GM18511 (cell line): ENCODE measurements at regions not wholly inside any gene's neighbourhood (a gene's known extent, or its start where the extent isn't known, plus 50 kb on each side); places are given as distances from the start of the nearest gene placed in this dataset.

Source experiments
- ATAC-seq: cut with Tn5 transposase; IDR thresholded peaks from one replicate; pipeline ENCODE4 v1.9.1; 2021; ENCODE audit warnings: mild to moderate bottlenecking, moderate library complexity; ENCODE audit not compliant: unreplicated experiment

DNA sequence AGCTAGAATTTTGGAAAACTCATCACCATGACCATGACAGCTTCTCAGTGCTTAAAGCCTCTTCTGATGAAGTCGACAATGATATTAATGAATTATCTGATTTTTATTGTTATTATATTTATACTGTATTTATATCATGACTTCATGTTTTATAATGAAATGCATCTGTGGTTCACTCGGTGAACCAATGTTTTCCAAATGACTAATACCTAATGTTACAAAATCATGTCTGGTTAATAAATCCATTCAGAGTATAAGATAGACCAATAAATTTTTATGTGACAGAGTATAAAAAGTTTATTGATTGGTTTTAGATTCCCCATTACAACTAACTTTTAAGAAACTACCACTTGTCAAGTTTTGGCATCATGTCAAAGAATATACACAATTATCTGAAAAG lies 416.5 kb downstream of the MLLT3 start:
- no peak for ATAC-seq

DNA sequence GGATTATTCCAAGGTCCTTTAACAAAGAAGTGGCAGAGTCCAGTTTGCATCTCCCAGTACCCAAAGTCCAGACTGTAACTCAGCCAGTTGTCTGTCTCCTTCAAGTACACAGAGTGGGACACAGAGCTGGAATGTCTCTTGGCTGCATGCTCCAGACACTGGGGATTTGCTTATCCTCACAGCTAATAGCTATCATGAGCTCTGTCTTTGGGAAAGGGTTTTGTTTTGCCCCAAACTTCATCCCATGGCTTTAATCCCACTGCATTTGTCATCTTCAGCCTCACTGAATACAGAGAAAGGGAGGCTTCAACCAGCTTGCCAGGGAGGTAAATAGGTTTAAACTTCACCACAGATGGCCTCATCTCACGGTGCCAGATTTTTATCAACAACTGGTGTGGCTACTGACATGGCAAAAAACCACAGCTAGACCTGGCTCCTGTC lies 412.2 kb upstream of the SLC24A2 start:
- no peak for ATAC-seq

DNA sequence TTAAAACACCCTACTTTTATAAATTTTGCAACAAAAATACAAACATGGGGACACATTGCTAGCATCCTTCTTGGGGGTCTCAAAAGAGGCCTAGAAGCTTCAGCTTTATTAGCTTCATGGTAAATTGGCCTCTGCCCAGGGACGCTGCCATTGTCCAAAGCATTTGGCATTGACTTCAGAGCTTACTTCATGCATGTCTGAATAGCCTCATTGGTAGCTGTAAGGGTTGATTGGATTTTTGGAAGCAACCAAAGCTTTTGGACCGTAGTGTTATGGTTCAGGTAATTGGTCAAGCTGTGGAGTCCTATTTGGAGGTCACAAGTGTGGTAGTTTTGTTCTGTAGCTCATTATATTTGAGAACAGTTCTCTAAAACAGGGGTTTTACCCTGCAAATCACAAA lies 411.7 kb upstream of the SLC24A2 start:
- ATAC-seq: no peak

DNA sequence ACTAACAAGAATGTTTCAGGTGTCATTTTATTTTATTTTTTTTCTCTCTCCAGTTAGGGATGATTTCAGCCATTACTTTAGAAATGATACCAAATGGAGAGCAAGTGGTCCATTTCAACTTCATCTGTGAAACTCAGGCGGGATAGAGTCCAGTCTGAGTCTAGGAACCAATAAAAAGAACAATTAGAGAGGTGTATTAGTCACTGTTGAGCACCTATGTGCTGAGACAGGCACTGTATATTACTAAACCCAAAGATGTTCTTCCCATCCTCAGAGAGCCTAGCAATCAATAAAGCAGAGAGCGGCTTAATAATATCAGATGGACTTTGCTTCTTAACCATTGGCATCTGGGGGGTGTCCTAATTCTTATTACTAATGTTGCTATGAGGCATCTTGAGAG lies 410.3 kb upstream of the SLC24A2 start:
- no peak for ATAC-seq

DNA sequence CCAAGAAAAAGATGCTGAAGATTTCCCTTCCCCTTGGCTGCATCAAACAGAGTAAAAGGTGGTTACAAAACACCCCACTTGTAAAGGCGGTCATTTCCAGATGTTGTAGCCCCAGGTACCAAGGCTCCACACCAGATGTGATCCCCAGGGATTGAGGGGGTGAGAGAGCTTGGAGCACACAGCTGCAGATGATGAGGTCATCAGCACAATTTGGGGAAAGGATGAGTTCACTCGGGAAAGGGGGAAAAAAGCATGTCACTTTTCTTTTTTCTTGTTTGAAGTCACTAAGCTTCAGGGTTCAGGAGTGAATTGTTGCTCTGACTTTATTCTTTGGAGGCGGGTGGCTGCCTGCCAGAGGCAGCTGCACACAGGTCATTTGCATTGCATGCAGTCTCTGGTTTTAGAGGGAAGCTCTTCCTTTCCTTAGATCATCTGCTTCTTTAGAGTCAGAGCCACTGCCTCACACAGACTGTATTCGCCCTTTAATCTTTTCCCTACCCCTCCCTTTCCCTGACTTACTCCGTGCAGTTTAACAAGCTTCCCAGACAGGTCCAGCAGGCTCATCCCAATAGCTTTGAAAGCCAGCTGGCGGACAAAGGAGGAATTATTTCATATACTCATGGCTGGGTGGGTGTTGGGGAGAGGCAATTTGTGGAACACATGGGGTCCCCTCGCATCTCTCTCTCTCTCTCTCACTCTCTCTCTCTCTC lies 409.3 kb upstream of the SLC24A2 start:
- no peak for ATAC-seq

DNA sequence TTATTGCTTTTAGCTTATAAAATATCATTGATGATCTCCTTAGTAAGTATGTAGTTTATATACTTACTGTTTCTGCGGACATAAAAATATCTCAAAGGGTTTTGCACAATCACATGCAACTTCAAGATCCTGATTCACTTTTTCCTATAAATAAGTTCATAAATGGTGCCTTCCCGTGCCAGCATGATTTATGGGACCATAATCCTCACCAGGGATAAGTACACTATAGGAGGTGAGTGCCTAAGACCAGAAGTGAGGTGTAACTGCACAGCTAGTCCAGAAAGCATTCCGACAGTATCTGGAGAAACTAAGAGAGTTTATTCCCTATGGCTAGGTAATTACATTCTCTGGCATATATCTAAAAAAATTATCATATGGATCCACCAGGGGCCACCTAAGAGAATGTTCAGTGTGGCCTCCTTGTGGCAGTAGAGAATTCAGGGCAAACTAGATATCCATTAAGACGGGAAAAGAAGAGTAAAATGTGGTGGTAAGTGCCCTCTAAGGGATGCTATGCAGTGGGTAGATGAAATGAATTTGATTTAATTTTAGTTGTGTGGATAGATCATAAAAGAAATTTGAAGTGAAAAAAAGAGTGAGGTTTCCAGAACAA lies 402.5 kb upstream of the SLC24A2 start:
- ATAC-seq: no peak

DNA sequence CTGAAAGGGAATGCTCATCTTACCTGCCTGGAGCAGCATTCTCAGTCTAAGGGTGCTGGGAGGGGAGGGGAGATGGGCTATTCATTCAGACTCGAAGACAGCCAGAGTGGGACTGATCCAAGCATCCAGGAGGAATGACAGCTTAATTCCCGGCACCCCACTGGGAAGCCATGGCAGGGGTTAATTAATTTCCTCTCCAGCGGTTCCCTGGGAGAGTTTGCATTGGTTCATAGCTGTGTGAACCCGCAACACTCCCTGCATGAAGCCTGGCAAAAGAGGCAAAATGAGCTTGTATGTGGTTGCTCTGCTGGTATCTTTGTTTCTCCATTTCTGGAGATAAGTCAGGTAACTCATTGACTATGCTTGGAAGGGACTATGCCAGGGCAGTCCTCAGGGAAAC lies 401.0 kb upstream of the SLC24A2 start:
- ATAC-seq: no peak

DNA sequence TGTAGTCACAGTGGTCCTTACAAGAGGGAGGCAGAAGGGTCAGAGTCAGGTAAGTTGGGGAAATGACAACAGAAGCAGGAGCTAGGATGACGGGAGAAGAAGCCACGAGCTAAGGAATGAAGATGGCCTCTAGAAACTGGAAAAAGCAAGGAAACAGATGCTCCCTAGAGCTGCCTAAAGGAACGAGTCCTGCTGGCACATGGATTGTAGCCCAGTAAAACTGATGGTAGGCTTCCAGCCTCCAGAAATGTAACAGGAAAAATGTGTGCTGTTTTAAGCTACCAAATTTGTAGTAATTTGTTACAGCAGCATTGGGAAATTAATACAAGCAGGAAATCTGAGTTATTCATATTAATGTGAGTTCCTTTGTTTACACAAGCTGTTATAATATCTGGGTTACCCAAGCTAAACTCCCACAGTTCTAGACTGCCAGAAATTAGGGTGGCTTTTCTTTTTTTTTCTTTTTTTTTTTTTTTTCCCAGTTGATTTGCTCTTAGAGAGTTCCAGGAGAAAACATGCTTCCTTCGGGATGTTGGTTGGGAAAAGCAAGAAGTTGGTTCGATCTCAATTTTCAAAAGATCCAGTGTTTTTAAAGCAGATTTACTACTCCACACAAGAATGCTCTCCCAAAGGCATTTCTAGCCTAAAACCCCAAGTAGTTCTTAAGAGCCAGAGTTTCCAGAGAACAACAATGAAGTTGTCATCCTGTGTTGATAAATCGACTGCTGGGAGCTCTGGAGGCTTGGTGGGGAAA lies 400.0 kb upstream of the SLC24A2 start:
- ATAC-seq: no peak

DNA sequence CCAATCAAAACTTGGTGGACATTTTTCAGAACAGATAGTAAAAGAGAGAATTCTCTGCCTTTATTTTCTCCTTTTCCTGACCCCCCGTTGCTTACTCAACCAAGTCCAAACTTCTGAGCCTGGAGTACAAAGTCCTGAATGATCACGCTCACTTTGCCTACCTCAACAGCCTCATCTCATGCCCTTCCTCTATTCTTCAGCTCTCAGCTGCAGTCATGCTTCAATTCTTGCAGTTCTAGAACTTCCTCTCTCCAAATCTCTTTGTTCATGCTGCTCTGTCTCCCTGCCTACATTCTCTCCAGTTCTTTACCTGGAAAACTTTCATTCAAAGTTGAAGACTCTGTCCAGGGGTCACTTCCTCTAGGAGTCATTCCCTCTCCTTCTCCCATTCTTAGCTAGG lies 398.5 kb upstream of the SLC24A2 start:
- ATAC-seq: no peak

DNA sequence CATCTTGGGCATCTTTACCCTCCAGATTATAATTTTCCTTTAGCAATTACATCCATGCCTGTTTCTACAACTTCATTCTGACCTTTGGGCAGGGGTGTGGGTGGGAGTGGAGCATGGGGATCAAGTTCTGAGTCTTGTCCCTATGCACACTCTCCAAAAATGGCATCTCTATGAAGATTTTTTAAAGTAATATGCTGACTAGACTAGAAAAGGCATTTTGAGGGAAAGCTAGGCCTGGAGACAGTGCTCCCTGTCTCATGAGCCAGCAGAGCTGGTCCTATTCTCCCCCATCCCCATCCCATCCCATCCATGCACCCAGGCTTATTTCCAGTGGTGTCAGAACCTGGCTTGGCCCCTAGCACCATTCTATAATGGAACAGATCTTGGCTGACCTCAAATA lies 398.0 kb upstream of the SLC24A2 start:
- ATAC-seq: no peak

DNA sequence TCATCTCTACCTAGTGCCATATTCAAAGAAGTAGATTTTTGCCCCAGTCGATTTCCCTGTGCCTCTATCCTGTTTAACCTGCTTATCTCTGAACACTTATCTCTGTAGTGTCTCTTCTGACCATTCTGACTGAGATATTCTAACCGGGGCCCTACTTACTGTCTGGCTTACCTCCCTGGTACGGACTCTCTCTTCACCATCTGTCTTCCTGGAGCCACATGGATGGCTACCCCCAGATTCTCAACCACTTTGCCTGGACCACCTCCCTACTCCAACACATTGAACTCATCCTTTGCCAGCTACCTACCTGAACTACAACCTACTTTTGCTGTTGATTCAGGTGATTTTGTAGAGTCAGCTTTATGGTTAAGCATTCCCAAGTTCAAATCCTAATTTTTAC lies 397.4 kb upstream of the SLC24A2 start:
- ATAC-seq: no peak

DNA sequence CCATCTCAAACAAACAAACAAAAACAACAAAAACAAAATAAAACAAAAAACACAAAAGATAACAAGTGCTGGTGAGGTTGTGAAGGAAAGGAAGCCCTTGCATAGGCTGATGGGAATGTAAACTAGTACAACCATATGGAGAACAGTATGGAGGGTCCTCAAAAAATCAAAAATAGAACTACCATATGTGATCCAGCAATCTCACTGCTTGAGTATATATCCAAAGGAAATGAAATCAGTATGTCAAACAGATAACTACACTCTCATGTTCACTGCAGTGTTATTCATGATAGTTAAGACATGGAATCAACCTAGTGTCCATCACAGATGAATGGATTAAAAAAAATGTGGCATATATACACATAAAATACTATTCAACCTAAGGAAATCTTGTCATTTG lies 395.7 kb upstream of the SLC24A2 start:
- no peak for ATAC-seq

DNA sequence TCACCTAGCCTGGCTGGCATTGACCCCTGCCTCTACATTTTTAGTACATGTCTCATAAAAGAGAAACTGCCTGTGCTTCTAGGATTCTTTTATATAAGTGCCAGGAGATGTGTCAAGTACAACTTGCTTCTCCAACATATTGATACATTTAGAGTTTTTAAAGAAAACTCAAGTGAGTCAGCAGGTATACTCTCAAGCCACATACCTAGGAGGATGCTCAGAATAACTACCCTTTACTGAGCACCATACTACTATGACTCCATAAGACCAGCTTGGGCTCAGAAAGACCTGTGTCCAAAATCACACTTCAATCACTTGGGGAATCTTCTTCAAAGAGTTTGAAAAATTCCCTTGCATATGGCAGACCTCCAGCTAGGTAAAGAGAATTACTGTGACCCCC lies 389.8 kb upstream of the SLC24A2 start:
- ATAC-seq: no peak

DNA sequence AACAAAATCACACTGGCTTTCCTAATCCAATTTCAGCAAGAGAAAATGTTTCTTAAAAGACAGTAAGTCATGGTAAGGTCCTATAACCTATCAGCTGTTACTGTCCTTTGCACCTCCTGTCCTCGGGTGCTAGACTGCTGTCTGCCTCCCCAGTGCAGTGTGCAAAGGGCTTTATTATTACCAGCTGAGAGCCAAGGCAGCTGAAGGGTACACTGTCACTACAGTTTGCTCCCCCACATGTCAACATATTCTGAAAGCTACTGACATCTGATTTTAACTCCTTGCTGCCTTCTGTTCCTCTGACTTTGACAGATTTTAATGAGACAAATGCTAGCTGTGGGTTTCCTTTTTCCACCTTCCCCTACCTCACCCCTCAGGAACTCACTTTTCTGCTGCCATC lies 389.4 kb upstream of the SLC24A2 start:
- ATAC-seq: no peak

DNA sequence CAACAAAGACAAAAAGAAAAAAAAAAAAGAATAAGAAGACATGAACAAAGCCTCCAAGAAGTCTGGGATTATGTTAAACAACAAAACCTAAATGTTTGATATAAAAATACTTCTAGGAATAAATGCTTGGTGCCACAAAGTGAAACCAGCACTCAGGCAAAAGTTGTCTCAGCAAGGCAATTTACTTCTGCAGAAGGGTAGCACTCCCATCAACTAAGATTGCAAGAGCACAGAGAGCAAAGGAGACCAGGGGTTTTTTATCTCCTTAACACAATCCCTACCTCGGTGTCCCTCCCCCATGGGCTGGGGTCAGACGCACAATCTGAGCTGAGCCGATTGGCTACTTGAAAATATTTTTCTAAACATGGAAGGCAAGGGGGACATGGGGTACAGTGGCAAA lies 381.3 kb upstream of the SLC24A2 start:
- ATAC-seq: no peak

DNA sequence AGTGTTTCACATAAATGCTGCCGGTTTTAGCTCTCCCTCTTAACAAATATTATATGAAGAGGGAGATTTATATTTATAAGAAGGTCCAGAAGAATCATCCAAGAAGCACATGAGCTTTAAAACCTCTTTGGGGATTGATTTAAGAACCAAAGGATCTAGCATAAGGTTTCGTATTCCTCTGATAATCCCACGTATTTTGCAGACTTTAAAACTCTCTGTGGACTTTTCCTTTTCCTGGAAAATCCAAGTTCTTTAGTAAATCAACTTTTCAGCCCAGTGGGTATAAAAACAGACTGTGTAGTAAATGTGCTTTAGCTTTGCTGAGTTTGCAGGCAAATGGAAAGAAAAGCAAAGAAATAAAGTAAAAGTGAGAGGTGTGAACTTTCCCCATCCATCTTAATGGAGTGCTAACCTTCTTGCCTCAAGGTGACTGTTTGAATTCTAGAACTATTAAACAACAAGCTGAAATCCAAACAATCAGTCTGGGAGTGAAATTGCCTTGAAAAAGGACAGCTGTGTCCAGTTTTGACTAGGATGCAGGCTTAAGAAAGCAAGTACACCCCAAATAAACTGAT lies 363.4 kb upstream of the SLC24A2 start:
- ATAC-seq: no peak

DNA sequence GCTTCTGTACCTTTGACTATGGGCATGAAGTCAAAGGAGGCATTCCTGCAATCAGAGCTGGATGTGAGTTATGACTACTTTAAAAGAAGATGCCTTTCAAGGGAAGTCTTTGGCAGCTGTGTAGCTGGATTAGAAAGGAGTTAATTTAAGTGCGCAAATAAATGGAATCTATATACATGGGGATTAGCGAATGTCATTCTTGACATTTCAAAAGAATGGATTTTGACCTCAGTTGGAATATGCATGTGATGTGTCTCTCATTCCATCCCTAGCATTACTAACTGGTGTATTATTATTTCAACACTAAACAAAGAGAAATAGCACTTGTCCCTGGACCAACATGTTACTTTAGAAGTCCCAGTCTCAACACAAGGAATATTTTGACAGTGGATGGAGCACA lies 359.6 kb upstream of the SLC24A2 start:
- ATAC-seq: no peak

DNA sequence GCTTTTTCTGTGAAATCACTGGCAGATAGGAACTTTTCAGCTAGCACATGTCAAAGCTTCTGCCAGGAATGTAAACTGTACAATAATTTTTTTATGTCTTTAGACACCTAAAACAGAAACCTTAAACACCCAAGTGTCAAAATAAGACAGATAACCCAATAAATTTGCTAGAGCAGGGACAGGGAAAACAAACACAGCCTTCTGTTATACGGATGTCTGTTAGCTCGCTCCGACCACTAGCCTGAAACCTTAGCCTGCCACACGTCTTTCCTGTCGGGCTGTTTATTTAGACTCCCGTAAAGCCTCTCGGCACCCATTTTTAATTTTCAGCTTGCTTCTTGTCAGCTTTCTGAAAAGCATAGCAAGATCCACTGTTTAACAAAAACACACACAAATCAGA lies 355.4 kb upstream of the SLC24A2 start:
- no peak for ATAC-seq

DNA sequence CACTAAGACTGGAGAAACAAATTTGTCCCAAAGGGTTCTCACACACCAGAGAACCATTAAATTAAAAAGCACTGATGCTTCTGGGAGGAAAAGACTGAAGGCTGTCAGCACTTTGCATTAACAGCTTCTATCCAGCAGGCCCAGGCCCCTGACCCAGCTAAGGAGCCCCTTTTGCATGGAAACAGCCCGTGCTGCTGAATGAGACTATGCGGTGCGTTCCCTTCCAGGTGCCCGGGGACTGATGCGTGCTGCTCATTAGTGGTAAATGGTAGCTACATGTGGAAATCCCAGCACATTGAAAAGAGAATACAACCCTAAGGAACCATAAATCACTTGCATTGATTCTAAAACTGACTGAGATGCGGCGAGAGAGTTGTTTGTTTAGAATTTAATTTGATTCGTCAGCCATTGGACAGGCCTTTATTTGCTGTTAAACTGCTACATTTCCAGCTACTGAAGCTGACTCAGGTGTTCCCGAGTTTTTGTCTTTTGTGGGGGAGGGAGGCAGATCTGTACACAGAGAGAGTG lies 351.0 kb upstream of the SLC24A2 start:
- no peak for ATAC-seq

DNA sequence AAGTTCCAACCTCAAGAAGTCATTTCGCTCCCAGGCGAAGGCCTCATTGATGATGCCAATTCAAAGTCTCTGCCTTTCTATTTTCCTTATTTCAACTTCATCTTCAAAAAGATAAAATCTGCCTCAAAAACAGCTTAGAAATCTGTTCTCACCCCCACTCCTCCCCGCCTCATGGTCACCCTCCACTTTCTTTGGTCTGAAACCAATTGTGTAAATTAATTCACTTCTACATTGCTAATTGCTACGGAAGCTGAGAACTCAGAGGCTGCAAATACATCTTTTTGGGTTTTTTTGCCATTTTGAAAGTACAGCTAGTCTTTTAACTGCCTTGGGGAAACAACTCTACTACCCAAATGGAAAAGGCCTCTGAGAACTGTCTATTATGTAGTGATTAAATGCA lies 350.0 kb upstream of the SLC24A2 start:
- no peak for ATAC-seq

DNA sequence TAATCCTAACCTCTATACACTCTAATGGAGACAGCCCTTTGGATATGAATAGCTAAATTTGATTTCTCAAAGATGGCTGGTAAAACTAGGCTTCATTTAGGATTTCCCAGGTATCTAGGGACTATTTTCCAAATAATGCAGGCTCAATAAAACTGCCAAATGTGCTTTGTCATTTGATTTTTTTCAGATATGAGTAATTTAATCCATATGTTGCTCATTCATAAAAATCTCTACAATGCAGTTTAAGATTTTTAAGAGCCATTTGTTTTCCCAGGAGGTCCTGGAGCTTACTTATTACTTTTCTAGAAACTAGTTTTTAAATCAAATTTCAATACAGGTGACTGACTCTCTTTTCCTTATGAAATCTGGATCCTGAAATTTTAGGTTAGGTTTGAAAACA lies 349.3 kb upstream of the SLC24A2 start:
- ATAC-seq: no peak

DNA sequence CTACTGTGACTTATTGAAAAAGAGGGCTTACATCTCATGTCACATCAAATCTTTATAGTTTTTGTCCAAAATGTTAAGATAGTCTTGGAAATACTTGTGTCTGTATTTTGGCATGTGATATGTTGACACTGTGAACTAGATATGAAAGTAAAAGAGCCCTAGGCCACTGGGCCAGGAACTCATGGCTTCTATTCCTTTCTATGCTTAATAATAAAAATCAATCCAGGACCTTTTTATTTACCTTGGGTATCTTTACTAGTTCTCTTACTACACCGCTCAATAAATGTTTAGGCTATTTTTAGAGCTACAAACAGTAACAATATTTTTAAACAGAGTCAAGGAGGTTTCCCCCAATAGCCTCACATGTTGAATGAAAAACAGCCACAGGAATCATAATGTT lies 348.6 kb upstream of the SLC24A2 start:
- ATAC-seq: no peak
